COLO829 (cell line): ENCODE measurements at regions not wholly inside any gene's neighbourhood (a gene's known extent, or its start where the extent isn't known, plus 50 kb on each side); places are given as distances from the start of the nearest gene placed in this dataset.

Experiments
- DNase-seq: peaks from one replicate; pipeline ENCODE4 v3.0.0; 2012; ENCODE audit warnings: low spot score

DNA sequence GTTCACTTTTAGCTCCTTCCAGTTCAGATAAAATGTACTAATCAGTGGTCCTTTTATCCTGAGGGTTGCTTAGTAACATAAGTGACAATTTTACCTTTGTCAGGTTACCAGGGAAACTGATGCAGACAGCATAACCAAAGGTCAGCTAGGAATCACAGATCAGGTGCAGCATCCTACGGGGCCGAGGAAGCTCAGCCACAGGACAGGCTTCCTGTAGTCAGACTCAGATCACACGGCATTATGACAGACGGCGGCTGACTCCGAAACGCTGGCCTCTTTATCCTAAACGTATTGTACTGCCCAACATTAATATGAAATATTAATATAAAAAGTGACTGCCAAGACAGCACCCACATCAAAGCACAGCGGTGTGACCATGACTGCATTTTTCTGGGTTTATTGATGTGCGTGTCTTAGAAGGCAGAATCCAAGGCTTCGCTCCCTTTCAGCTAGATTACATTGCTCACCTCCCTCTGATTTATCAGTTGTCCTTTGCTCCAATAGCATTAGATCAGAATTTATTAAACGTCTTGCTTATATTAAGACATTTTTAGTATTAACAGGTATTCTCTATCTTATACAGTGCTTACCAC is 444.5 kb downstream of the CMPK2 start:
- no peak for DNase-seq

DNA sequence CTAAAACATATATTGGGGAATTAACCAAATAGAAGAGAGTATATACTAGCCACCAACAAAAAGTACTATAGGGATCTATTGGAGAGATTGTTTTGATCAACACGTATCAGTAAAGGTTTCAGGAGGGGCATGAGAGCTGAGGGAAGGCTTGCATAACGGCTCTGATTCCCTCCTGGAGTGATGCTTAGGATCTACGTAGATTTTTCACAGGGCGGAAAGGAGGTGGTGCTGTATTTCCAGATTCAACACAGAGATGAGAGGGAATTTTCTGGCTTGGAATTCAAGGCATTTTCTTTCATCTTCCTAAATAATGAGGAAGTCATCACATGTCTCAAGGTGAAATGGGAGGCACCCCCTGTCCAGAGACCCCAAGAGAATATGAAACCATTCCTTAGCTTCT is 443.8 kb downstream of the CMPK2 start:
- DNase-seq, result no peak

DNA sequence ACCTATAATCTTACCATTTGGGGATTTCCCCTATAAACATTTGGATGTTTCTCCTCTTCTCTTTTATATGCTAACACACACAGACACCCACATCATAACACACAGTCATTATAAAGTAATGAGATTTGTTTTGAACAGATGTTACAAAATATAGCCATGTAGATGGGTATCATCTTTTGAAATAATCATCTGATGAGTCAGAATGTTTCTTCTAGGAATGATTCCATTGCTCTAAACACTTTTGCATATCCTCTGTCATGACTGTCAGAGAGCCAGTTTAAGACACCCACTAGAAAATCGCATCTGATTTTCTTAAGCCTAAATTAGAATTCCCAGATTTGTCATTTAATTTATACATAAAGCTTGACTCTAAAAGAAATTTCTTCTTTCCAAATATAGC is 442.6 kb downstream of the CMPK2 start:
- DNase-seq, result no peak

DNA sequence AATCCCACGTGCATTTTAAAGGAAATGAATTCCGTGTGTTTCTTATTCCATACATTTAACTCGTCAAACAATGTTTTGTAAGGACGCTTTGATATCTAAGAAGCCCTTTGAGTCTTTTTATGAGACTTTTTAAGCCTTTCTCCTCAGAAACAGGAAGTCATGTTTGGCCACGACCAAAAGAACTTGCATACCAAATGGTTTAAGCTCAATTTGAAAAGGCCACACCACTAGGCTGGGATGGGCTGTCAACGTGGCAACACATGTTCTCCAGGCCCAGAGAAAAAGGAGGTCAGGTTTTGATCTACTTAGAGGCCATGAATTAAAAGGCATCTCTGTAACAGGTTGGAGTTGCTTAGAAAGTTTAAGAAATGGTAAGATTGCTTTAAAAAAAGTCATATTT is 441.8 kb downstream of the CMPK2 start:
- DNase-seq, result no peak

DNA sequence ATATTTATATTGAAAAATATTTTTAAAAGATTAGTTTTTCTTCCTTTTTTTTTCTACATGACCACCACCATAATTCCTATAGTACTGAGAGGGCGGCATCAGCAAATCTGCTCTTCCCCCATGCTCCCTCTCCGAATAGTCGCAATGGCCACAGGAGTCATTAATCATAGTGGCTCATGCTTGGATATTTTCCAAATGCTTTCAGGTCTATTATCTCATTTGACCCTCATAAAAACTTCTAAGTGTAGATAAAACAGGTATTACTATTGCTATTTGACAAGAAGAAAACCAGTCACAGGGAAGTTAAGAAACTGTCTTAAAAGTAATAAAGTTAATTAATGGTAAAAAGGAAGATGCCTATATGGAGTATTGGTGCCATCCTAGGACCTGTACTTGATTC is 440.7 kb downstream of the CMPK2 start:
- no peak for DNase-seq

DNA sequence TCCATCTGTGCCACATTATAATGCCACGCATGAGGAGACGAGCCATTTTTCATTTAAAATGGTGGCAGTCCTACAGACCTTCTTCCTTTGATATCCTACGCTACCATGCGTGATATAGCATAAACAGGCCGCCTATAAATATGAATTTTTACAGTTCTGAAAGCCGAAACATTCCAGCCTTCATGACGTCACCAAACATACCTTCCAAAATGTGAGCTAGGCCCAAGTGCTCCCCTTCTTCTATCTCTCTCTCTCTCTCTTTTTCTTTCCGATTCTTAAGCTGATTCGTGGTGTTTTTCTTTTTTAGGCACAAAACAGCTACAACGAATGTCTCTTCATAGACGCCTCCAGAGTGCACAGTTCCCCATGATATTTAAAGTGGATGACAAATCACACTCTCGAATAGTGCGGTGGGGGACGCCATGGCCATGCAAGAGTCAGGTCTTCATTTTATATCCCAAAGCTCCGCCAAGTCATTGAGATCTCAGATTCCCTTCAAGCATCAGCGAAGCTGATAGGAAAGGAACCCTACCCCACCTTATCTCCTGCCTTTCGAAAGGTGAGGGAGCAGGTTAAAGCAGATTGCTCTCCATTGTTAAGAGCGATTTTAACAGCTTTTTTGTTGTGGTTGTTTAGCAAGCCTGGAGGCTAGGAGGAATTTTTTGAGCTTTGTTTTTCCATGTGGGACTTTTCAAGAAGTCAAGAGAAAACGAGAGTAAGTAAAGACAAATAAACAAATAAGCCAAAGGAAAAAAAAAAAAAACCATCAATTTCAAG is 436.3 kb downstream of the CMPK2 start:
- no peak for DNase-seq

DNA sequence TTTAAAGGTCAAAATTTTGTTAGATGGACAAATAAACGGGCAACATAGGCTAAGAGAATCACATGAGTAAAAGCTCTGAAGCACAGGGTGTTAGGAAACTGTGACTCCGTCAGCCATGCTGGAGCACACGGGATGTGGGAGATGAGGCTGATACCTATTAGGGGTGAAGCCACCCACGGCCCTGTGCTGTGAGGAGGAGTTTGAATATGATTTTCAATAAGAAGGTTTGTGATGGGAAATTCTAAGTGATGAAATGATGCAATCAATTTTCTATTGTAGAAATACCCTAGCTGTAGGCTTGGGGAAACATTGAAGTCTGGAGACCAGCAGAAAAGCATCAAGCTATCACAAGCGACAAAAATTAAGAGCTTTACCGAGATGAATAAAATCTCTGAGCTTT is 431.3 kb downstream of the CMPK2 start:
- no peak for DNase-seq

DNA sequence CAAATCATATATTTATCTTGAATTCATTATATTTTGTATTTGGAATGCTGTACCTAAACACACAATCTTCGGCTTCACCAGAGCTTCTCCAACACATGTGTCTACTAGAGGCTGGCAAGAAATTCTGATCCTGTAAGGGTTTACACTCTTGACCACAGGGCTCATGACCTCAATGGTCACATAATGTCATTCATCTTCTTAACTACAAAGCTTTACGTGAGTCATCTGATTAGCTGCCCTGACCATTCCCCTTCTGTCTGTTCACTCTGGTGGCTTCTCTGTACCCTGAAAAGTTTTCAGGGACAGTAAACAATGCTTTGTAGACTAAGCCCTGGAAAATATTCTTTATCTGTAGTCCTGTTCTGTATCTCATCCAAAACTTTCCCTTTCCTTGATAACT is 423.9 kb downstream of the CMPK2 start:
- no peak for DNase-seq

DNA sequence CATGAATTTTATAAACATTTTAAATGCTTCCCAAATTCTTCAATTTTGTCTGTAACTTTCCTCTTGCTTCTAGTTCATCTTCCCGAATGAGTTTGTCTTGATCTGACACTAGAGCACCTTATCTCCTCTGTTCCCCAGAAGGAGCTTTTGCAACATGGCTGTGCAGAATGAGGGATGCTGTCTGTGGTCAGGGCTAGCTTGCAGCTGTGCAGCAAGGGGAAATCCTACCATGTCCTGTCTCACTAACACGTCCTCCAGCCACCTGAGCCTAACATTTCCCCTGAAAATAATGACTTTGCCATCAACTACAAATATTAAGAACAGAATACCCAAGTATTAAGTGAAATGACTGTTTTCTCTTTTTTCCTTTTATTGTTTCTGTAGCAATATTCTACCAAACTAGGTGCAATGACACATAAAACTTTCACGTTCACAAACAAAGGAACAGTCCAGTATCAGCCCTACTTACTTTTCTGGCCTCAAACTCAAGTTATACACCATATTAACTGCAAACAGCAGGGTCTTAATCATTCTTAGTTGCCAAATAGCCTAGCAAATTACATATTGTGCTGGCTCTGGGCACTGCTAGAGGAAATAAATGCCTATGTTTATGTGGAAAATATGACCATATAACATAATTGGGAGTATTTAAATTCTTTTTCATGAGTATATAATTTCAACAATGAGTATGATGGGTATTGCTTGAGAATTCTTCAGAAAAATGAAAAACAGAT is 423.3 kb downstream of the CMPK2 start:
- no peak for DNase-seq

DNA sequence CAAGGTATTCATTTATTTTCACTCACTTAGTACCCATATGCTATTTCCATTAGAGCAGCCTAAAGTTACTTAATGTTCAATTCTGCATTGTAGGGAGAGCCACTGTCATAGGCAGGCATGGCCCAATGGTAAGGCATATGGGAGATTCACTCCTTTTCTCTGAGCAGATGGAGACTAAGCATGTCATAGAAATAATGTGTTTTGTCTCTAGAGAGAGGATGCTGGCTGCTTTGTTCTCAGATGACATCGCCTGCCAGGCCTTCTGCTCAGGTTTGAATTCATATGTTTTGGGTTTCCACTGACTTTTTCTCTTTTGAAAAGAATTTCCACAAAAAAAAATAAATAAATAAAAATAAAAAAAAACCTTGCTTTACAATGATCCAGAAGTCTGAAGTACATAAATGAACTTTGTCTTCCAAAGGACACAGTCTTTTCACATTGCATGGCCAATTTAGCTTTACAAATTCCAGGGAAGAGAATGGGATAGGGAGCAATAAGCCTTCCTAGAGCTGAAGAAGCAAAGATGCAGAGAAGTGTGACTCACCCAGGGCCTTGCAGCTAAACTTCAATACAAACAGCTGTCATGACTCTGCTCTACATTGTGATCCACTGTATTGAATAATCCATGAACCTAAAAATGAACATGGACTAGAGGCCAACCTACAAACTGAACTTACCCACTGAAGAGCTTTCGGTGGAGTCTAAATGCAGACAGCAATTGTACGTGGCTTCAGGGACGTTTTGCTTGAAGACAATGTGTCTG is 422.5 kb downstream of the CMPK2 start:
- DNase-seq, result no peak

DNA sequence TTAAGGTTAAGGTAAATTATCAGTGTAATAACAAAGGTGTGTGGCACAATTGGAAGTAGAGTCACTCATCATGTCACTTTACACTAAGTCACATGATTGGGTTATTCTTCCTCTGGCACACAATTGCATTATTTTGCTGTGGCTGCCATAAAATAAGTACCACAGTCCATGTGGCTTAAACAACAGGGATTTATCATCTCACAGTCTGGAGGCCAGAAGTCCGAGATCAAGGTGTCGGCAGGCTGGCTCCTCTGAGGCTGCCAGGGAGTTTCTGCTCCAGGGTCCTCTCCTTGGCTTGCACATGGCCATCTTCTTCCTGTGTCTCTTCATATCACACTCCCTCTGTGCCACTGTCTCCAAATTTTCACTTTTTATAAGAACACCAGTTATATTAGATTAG is 421.2 kb downstream of the CMPK2 start:
- DNase-seq, result no peak

DNA sequence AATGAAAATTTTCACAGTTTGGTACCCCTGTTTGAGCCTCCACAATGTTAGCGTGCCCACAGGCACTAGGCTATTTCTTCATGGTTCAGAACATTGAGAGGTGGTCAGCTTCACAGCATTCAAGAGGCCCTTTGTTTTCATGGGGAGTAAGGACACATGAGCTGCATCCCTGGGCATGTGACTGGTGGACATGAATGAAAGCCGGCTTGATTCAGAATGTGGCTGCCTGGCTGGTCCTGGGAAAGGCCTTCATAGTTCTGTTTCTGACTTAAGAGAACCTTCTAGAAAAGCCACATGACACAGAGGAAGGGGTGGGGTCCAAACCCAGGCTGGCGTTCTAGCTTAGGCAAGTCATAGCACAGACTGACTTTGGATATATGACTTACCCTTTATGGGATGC is 420.6 kb downstream of the CMPK2 start:
- DNase-seq, result peak; percentile 76

DNA sequence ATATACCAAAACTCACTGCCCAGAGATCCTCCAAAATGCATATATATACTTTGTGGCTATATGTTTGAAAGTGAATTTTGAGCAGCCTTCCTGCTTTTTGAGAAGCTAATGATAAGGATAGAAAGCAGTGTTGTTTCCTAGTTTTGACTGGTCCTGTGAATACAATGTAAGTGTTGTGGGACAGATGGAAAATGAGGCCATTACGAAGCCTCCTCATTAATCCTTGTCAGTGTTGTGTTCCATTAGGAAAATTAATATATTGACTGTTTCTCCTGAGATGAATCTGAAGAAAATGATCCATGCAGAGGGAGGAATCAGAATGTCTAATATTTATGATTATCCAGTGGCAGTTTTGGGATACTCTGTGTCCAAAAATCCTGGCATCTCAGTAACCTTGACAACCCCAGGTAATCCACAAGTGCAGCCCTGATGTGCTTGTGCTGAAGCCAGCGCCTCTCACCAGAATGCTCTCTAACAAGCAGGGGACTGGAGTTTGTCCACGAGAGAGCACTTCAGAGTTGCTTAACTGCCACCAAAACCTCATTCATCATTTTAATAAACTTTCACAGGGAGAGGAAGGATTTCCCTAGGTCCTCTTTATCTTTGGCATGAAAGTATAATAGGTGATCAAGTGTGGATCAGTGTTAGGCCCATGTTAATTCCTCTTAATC is 418.6 kb downstream of the CMPK2 start:
- no peak for DNase-seq

DNA sequence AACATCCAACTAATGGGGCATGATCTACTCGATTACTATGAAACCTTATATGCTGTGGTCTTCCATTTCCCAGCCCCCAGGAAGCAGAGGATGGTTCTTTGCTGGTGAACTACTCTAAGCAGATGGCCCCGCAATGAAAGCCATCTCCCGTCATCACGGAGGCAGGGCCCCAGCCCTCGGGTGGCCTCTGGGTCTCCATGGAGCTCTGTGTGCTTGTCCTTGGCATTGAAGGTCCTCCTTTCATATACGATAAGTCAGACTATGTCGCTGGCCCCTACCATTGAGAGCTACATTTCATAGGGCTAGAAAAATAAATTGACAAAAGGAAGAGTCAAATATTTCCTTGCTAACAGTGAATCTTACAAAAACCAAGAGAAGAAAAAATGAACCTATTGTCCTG is 416.8 kb downstream of the CMPK2 start:
- no peak for DNase-seq

DNA sequence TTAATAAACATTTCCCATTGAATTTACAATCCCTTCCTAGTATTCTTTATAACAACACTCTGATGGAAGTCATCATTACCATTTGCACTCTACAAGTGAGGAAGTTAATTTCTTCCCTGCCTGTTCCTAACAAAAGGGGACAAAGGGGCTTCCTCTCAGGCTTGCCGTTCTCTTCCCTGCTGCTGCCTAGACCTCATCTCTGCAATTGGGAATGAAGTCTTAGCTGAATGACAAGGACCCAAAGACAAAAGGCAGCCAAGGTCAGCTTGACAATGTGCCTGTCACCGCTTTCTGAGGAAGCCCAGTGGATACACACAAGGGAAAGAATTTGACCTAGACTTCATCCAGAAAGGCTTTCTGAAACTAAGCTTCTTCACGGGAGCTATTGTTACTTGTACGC is 416.4 kb downstream of the CMPK2 start:
- DNase-seq, result no peak

DNA sequence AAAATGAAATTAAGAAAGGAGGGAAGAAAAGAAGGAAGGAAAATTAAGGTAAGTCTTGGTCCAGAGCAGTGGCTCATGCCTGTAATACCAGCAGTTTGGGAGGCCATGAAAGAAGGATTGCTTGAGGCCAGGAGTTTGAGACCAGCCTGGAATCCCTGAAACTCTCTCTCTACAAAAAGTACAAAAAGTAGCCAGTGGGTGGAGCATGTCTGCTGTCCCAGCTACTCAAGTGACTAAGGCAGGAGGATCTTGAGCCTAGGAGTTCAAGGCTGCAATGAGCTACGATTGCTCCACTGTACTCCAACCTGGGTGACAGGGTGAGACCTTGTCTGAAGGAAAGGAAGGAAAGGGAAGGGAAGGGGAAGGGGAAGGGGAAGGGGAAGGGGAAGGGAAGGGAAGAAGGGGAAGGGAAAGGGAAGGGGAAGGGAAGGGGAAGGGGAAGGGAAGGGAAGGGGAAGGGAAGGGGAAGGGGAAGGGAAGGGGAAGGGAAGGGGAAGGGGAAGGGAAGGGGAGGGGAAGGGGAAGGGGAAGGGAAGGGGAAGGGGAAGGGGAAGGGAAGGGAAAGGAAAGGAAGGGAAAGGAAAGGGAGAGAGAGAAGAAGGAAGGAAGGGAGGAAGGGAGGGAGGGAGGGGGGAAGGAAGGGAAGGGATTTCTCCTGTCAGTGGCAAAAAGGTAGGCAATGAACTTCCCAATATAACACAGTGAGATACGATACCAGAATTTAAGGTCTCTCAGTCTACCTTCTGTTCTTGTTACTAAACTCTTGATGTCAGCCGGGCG is 412.8 kb downstream of the CMPK2 start:
- no peak for DNase-seq

DNA sequence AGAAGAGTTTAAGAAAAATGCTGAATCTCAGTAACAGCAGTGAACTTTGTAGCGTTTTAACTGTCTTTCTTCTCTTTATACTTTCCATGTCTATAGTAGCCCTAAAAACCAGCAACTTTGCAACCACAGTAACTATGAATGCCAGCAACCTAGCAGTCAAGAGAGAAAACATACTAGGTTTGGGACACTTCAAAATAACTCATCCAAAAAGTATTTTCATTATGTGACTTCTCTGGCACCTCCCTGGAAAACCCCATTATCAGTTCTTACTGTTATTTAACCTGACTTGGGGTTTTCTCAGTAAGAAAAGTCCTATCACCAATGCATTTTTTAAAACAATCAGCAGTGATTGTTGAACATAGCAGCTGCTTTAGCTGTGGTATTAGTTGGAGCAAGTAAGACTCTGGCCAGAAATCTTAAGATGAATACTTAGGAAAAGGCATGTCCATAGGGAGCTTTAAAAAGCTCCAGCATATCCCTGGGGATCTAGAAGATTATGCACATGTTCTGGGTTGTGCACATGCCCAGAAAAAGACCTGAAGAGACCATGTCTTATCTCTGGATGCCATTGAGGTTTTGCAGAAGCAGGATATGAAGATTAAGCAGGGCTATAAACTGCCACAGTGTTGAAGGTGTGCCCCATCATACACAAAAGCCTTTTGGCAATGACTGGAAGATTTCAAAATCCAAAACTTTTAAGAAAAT is 411.3 kb downstream of the CMPK2 start:
- DNase-seq, result no peak

DNA sequence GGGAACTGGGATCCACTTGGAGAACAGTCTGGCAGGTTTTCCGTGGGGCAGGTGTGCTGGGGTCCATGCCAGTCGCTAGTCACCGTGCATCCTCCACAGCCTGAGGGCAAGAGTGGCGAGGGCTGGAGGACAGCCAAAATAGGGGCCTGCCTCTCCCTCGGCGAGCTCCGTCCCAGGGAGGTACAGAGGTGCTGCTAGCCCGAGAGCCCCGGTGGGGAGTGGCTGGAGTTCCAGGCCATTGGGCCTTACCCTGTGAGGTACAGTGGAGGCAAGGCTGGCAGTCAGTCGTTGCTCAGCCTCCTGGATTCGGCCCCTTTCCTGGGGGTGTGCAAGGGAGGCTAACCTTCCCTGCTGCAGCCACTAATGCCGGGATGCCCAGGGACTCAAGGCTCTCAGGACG is 406.6 kb downstream of the CMPK2 start:
- DNase-seq, result no peak

DNA sequence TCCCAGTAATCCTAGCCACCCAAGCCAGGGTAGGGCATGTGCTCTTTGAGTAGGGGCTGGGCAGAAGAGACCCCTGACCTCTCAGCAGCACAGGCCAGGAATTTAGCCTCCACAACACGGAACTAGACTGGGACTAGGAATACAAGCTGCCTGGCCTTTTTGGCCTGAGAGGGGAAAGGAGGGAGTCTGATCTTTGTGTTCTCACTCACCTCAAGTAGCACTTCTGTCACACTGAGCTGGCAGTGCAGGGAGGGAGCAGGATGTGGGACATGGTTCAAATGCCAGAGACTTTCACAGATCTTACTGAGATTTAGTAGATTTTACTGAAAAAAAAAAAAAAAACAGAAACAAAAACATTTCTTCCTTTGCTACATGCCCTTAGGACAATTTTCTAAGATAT is 395.2 kb downstream of the CMPK2 start:
- no peak for DNase-seq

DNA sequence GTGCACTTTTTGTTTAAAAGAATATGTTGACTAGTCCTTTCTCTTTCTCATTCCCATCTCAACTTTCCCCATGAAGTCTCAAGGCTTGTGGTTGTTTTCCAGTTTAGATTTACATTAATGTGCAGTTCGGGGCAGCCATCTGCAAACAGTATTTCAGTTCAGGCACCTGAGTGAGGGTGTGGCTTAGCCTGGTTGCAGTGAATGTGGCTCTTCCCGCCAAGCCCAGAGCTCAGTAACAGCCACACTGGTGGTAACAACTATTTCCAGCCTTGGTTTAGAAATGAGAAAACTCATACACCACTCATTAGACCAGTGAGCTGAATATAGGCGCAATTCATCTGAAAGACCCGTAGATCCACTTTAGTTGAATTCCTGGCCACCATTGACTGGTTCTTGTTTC is 394.3 kb downstream of the CMPK2 start:
- no peak for DNase-seq
